GM23338 (cell line): ENCODE measurements at regions not wholly inside any gene's neighbourhood (a gene's known extent, or its start where the extent isn't known, plus 50 kb on each side); places are given as distances from the start of the nearest gene placed in this dataset.

Source experiments
- ATAC-seq: fragments of 200-7000 bp; cut with Tn5 transposase; 3 replicates; pipeline ENCODE4 v1.9.1; 2020
- DNase-seq: peaks from one replicate; pipeline ENCODE4 v3.0.0-alpha.2; 2015; ENCODE audit warnings: low spot score
- H2AFZ ChIP-seq: fragments of 200-600 bp; sonication (generic); 2 replicates; pipeline ENCODE4 v1.8.0; 2016; ENCODE audit warnings: antibody characterized with exemption, mild to moderate bottlenecking, moderate library complexity
- H3F3A ChIP-seq: fragments of 200-600 bp; sonication (generic); replicated peaks from 2 replicates; pipeline ENCODE4 v1.8.0; 2017; ENCODE audit warnings: antibody characterized with exemption, mixed run types, low read depth
- H3K27ac ChIP-seq: fragments of 200-600 bp; sonication (generic); 2 replicates; pipeline ENCODE4 v1.6.1; 2016; ENCODE audit warnings: low read depth
- H3K27me3 ChIP-seq: fragments of 200-600 bp; sonication (generic); 2 replicates; pipeline ENCODE4 v1.8.0; 2016; ENCODE audit warnings: mild to moderate bottlenecking, mixed run types, moderate library complexity; ENCODE audit not compliant: insufficient read depth
- H3K36me3 ChIP-seq: fragments of 200-600 bp; sonication (generic); 2 replicates; pipeline ENCODE4 v1.8.0; 2016; ENCODE audit warnings: mild to moderate bottlenecking; ENCODE audit not compliant: insufficient read depth
- H3K4me1 ChIP-seq: fragments of 200-600 bp; sonication (generic); 2 replicates; pipeline ENCODE4 v1.8.0; 2016; ENCODE audit warnings: mild to moderate bottlenecking, moderate library complexity; ENCODE audit not compliant: insufficient read depth
- H3K4me2 ChIP-seq: fragments of 200-600 bp; sonication (generic); 2 replicates; pipeline ENCODE4 v1.7.1; 2017; ENCODE audit warnings: mixed run types
- H3K4me3 ChIP-seq: fragments of 200-600 bp; sonication (generic); 2 replicates; pipeline ENCODE4 v1.6.1; 2016; ENCODE audit warnings: mixed run types
- H3K79me2 ChIP-seq: fragments of 200-600 bp; sonication (generic); replicated peaks from 2 replicates; pipeline ENCODE4 v1.8.0; 2017; ENCODE audit warnings: mild to moderate bottlenecking; ENCODE audit not compliant: insufficient read depth
- H3K9me2 ChIP-seq: fragments of 200-600 bp; sonication (generic); 2 replicates; pipeline ENCODE4 v1.8.0; 2017; ENCODE audit not compliant: insufficient read depth
- H4K20me1 ChIP-seq: fragments of 200-600 bp; sonication (generic); replicated peaks from 2 replicates; pipeline ENCODE4 v1.8.0; 2017; ENCODE audit warnings: mild to moderate bottlenecking; ENCODE audit not compliant: insufficient read depth
- H3K27ac Mint-ChIP-seq: 2 replicates; pipeline ENCODE4 v1.8.0; 2020; ENCODE audit warnings: inconsistent platforms, mild to moderate bottlenecking, moderate library complexity, mixed read lengths
- H3K27me3 Mint-ChIP-seq: 3 replicates; pipeline ENCODE4 v1.8.0; 2022; ENCODE audit warnings: low read depth, mild to moderate bottlenecking, moderate library complexity, mixed read lengths, inconsistent platforms; ENCODE audit not compliant: insufficient read depth, poor library complexity
- H3K36me3 Mint-ChIP-seq: 3 replicates; pipeline ENCODE4 v1.8.0; 2021; ENCODE audit warnings: low read depth, mild to moderate bottlenecking, inconsistent platforms, moderate library complexity, mixed read lengths
- H3K4me1 Mint-ChIP-seq: 3 replicates; pipeline ENCODE4 v1.8.0; 2020; ENCODE audit warnings: mild to moderate bottlenecking, inconsistent platforms, mixed read lengths
- H3K4me3 Mint-ChIP-seq: 3 replicates; pipeline ENCODE4 v1.8.0; 2021; ENCODE audit warnings: moderate library complexity, mild to moderate bottlenecking, inconsistent platforms, mixed read lengths
- H3K9me3 Mint-ChIP-seq: 3 replicates; pipeline ENCODE4 v1.8.0; 2020; ENCODE audit warnings: moderate library complexity, mild to moderate bottlenecking, inconsistent platforms, mixed read lengths
- CREB1 ChIP-seq: fragments of 250-450 bp; sonication (Bioruptor Pico); IDR thresholded peaks from 2 replicates; pipeline ENCODE4 v1.5.0; 2020; ENCODE audit warnings: low read depth, mild to moderate bottlenecking, moderate library complexity
- EZH2 ChIP-seq: fragments of 200-600 bp; sonication (generic); IDR thresholded peaks from one replicate; pipeline ENCODE4 v1.8.0; 2017; ENCODE audit warnings: antibody characterized with exemption, mild to moderate bottlenecking, low read depth; ENCODE audit not compliant: unreplicated experiment
- EZH2phosphoT487 ChIP-seq: fragments of 200-600 bp; sonication (generic); IDR thresholded peaks from one replicate; pipeline ENCODE4 v1.8.1; 2018; ENCODE audit warnings: antibody characterized with exemption; ENCODE audit not compliant: unreplicated experiment
- JUNB ChIP-seq: IDR thresholded peaks from one replicate; pipeline ENCODE4 v1.6.1; 2016; ENCODE audit warnings: antibody characterized with exemption; ENCODE audit not compliant: unreplicated experiment
- NANOG ChIP-seq: IDR thresholded peaks from 2 replicates; pipeline ENCODE4 v1.6.1; 2016; ENCODE audit warnings: antibody characterized with exemption, borderline replicate concordance
- POLR2AphosphoS5 ChIP-seq: IDR thresholded peaks from 2 replicates; pipeline ENCODE4 v1.6.1; 2016; ENCODE audit warnings: antibody characterized with exemption, low read depth
- STAT1 ChIP-seq: IDR thresholded peaks from one replicate; pipeline ENCODE4 v1.6.1; 2016; ENCODE audit warnings: antibody characterized with exemption; ENCODE audit not compliant: unreplicated experiment
- ZNF114 ChIP-seq: fragments of 250-450 bp; sonication (Bioruptor Pico); IDR thresholded peaks from 2 replicates; pipeline ENCODE4 v1.5.0; 2020; ENCODE audit warnings: mild to moderate bottlenecking, moderate library complexity
- ZNF331 ChIP-seq: fragments of 250-450 bp; sonication (Bioruptor Pico); IDR thresholded peaks from 2 replicates; pipeline ENCODE4 v1.5.0; 2020; ENCODE audit warnings: low read depth, mild to moderate bottlenecking, moderate library complexity
- TF ChIP-seq, protein P1 (sequence below): IDR thresholded peaks from 2 replicates; pipeline ENCODE4 v1.6.1; 2016; ENCODE audit warnings: antibody characterized with exemption
- TF ChIP-seq, protein P2 (sequence below), 2 experiments: fragments of 200-600 bp in 1 of 2; sonication (generic) in 1 of 2; conservative IDR thresholded peaks; 2 replicates each; pipeline versions ENCODE4 v1.5.1 to v1.6.1; 2016 to 2017; ENCODE audit warnings: antibody characterized with exemption in 2 of 2, low read depth in 2 of 2, mild to moderate bottlenecking in 2 of 2, moderate library complexity in 1 of 2
- TF ChIP-seq, protein P3 (sequence below): IDR thresholded peaks from one replicate; pipeline ENCODE4 v1.6.1; 2018; ENCODE audit warnings: antibody characterized with exemption; ENCODE audit not compliant: unreplicated experiment

DNA sequence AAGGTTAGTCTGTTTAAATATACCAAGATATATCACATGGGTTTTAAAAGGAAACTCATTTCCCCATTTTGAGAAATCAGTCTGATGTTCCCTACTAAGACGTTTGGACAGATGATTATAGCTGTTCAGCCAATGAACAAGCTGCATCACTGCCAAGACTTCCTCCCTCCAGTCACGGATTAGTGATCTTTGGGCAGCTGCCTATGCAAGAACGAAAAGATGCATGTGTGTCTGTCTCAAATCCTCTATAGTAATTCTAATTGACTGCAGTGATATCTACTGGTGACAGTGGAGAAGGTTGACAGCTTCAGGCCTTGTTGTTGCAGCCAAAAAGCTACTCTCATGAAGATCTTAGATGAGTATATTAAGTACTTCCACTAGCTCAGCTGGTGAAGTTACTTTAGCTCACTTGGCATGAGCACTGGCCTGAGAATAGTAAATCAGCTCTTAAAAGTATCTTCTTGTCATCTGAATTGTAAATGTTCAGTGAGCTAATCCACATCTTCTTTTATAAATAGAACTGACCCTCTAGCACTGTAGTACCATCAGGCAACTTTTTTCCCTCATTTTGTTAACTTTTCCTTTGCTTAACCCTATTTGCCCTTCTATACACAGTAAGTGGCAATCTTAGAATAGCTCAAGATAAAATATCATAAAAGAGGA is 134.5 kb upstream of the PCDH10 start:
- Histone ChIP-seq H3K4me3 (no peak overlapping the region), H3K36me3 (no peaks in the 10 kb centered on the region), H3K27me3 (no peaks in the 10 kb centered on the region), H4K20me1 (no peaks in the 10 kb centered on the region), H3K4me2 (no peak overlapping the region), H3K9me2 (no peaks in the 10 kb centered on the region; the same call in 1 of the 2 replicates), H2AFZ (peak overlapping the region; percentile 48), H3K79me2 (no peaks in the 10 kb centered on the region), H3K4me1 (no peaks in the 10 kb centered on the region), H3F3A (no peaks in the 10 kb centered on the region), H3K27ac (no peak overlapping the region)
- DNase-seq (no peak), ATAC-seq (no peak)
- H3K9me3 Mint-ChIP-seq, result peaks cover 10% of the 10 kb centered on the region; the same call in 2 of the 3 replicates
- peaks cover 5% of the 10 kb centered on the region for H3K4me1 Mint-ChIP-seq
- no peak for TF ChIP-seq EZH2phosphoT487
- no peak for TF ChIP-seq ZNF331 (CRISPR knock-in tag)
- TF ChIP-seq STAT1, result no peak
- no peak for TF ChIP-seq ZNF114 (CRISPR knock-in tag)
- TF ChIP-seq, protein P1, sequence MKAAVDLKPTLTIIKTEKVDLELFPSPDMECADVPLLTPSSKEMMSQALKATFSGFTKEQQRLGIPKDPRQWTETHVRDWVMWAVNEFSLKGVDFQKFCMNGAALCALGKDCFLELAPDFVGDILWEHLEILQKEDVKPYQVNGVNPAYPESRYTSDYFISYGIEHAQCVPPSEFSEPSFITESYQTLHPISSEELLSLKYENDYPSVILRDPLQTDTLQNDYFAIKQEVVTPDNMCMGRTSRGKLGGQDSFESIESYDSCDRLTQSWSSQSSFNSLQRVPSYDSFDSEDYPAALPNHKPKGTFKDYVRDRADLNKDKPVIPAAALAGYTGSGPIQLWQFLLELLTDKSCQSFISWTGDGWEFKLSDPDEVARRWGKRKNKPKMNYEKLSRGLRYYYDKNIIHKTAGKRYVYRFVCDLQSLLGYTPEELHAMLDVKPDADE, result no peak
- TF ChIP-seq CREB1 (CRISPR knock-in tag), result no peak
- no peak for TF ChIP-seq POLR2AphosphoS5
- H3K27ac Mint-ChIP-seq, result no peak overlapping the region; the same call in 1 of the 2 replicates
- peaks cover 1% of the 10 kb centered on the region for H3K27me3 Mint-ChIP-seq
- H3K4me3 Mint-ChIP-seq, result no peak overlapping the region
- H3K36me3 Mint-ChIP-seq, result peaks cover 10% of the 10 kb centered on the region; the same call in 2 of the 3 replicates

DNA sequence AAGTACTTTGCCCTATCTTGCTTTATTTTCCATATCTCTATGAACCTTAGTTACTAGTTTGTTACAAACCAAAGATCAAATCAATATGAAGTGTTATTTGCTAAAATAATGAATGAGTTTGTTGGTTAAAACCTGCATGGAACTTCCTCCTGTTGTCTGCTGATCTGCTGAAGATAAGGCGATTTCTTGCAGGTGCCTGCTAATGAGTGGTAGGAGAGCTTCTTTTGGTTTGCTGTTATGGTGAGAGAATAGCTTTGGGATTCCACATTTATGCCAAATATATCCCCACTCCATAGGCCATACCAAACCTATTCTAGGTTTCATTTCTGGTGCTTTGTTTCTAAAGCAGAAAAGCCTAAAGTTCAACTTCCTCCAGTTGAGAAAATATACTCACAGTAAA is 103.8 kb upstream of the PCDH10 start:
- H3K4me3 ChIP-seq, result no peak overlapping the region
- no peaks in the 10 kb centered on the region for H3K9me2 ChIP-seq
- H3K4me1 ChIP-seq, result no peaks in the 10 kb centered on the region
- no peak overlapping the region for H3K27ac ChIP-seq
- no peaks in the 10 kb centered on the region for H3F3A ChIP-seq
- Mint-ChIP-seq H3K27me3 (no peaks in the 10 kb centered on the region), H3K36me3 (no peaks in the 10 kb centered on the region), H3K4me3 (no peak overlapping the region), H3K27ac (no peak overlapping the region), H3K4me1 (no peaks in the 10 kb centered on the region), H3K9me3 (no peaks in the 10 kb centered on the region)
- no peaks in the 10 kb centered on the region for H4K20me1 ChIP-seq
- H3K27me3 ChIP-seq, result no peaks in the 10 kb centered on the region
- ATAC-seq (no peak), DNase-seq (no peak)
- H3K36me3 ChIP-seq, result no peaks in the 10 kb centered on the region
- H2AFZ ChIP-seq, result no peak overlapping the region
- H3K4me2 ChIP-seq, result no peak overlapping the region
- no peaks in the 10 kb centered on the region for H3K79me2 ChIP-seq
- TF ChIP-seq, protein P2, sequence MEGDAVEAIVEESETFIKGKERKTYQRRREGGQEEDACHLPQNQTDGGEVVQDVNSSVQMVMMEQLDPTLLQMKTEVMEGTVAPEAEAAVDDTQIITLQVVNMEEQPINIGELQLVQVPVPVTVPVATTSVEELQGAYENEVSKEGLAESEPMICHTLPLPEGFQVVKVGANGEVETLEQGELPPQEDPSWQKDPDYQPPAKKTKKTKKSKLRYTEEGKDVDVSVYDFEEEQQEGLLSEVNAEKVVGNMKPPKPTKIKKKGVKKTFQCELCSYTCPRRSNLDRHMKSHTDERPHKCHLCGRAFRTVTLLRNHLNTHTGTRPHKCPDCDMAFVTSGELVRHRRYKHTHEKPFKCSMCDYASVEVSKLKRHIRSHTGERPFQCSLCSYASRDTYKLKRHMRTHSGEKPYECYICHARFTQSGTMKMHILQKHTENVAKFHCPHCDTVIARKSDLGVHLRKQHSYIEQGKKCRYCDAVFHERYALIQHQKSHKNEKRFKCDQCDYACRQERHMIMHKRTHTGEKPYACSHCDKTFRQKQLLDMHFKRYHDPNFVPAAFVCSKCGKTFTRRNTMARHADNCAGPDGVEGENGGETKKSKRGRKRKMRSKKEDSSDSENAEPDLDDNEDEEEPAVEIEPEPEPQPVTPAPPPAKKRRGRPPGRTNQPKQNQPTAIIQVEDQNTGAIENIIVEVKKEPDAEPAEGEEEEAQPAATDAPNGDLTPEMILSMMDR (conservative IDR thresholded peaks at IDR 0.05; ENCODE audit: low read depth in 2 of 2), result no peak
- TF ChIP-seq JUNB, result no peak
- no peak for TF ChIP-seq EZH2
- no peak for TF ChIP-seq ZNF331 (CRISPR knock-in tag)
- no peak for TF ChIP-seq CREB1 (CRISPR knock-in tag)
- no peak for TF ChIP-seq ZNF114 (CRISPR knock-in tag)
- TF ChIP-seq, protein P3, sequence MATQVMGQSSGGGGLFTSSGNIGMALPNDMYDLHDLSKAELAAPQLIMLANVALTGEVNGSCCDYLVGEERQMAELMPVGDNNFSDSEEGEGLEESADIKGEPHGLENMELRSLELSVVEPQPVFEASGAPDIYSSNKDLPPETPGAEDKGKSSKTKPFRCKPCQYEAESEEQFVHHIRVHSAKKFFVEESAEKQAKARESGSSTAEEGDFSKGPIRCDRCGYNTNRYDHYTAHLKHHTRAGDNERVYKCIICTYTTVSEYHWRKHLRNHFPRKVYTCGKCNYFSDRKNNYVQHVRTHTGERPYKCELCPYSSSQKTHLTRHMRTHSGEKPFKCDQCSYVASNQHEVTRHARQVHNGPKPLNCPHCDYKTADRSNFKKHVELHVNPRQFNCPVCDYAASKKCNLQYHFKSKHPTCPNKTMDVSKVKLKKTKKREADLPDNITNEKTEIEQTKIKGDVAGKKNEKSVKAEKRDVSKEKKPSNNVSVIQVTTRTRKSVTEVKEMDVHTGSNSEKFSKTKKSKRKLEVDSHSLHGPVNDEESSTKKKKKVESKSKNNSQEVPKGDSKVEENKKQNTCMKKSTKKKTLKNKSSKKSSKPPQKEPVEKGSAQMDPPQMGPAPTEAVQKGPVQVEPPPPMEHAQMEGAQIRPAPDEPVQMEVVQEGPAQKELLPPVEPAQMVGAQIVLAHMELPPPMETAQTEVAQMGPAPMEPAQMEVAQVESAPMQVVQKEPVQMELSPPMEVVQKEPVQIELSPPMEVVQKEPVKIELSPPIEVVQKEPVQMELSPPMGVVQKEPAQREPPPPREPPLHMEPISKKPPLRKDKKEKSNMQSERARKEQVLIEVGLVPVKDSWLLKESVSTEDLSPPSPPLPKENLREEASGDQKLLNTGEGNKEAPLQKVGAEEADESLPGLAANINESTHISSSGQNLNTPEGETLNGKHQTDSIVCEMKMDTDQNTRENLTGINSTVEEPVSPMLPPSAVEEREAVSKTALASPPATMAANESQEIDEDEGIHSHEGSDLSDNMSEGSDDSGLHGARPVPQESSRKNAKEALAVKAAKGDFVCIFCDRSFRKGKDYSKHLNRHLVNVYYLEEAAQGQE, result no peak
- TF ChIP-seq NANOG, result no peak
- no peak for TF ChIP-seq POLR2AphosphoS5
